B cell (primary cell): ENCODE measurements at regions not wholly inside any gene's neighbourhood (a gene's known extent, or its start where the extent isn't known, plus 50 kb on each side); places are given as distances from the start of the nearest gene placed in this dataset.

Experiments
- ATAC-seq: fragments of 200-7000 bp; cut with Tn5 transposase; one replicate; pipeline ENCODE4 v1.10.0; 2021; ENCODE audit warnings: low read depth, mild to moderate bottlenecking, moderate number of reproducible peaks, moderate library complexity
- CTCF ChIA-PET: fragments of 350-600 bp; sonication (Branson Sonifier 250); formaldehyde crosslinking; loops from one replicate; lab custom pipeline; 2021; ENCODE audit warnings: antibody characterized with exemption, inconsistent platforms; lab: Charles Lee
- POLR2A ChIA-PET: fragments of 350-600 bp; sonication (Branson Sonifier 250); formaldehyde crosslinking; loops from one replicate; lab custom pipeline; 2021; ENCODE audit warnings: antibody characterized with exemption; lab: Charles Lee
- DNase-seq: peaks from one replicate; pipeline ENCODE4 v3.0.0; 2013
- H2AFZ ChIP-seq: 2 replicates; pipeline ENCODE4 v1.6.1; 2012; ENCODE audit warnings: mild to moderate bottlenecking, low read depth, low read length; ENCODE audit not compliant: insufficient read depth, poor library complexity, severe bottlenecking
- H3K27ac ChIP-seq, 2 donors: 1 replicate in 1 of 2; 2 replicates in 1 of 2; pipeline ENCODE4 v1.5.1; 2012 to 2013; ENCODE audit warnings: low read length in 2 of 2, mild to moderate bottlenecking in 2 of 2, moderate library complexity in 1 of 2
- H3K27me3 ChIP-seq, 4 experiments: fragments of 200-600 bp in 1 of 4; sonication (generic) in 1 of 4; replicated peaks in 1 of 4; 1 replicate in 2 of 4; 2 replicates in 2 of 4; pipeline versions ENCODE4 v1.6.1 to v1.7.0; 2013 to 2016; ENCODE audit warnings: low read length in 3 of 4, mild to moderate bottlenecking in 2 of 4, mixed read lengths in 1 of 4, moderate library complexity in 1 of 4; ENCODE audit not compliant: insufficient read depth in 4 of 4, control insufficient read depth in 3 of 4; ENCODE audit errors: control extremely low read depth in 1 of 4
- H3K36me3 ChIP-seq, 2 experiments: replicated peaks in 1 of 2; 1 replicate in 1 of 2; 2 replicates in 1 of 2; pipeline versions ENCODE4 v1.6.1 to v1.7.1; 2013; ENCODE audit warnings: low read length in 1 of 2; ENCODE audit not compliant: insufficient read depth in 2 of 2, control insufficient read depth in 1 of 2; ENCODE audit errors: control extremely low read depth in 1 of 2, extremely low read depth in 1 of 2
- H3K4me1 ChIP-seq, 2 donors: fragments of 200-600 bp in 1 of 2; sonication (generic) in 1 of 2; 1 replicate in 1 of 2; 2 replicates in 1 of 2; pipeline versions ENCODE4 v1.5.1 to v1.6.1; 2013 to 2017; ENCODE audit warnings: low read length in 2 of 2; ENCODE audit not compliant: control insufficient read depth in 2 of 2, insufficient read depth in 2 of 2
- H3K4me2 ChIP-seq: replicated peaks from 2 replicates; pipeline ENCODE3; 2012; ENCODE audit warnings: mild to moderate bottlenecking, low read depth, low read length; ENCODE audit not compliant: poor library complexity, severe bottlenecking
- H3K4me3 ChIP-seq, 5 experiments: fragments of 200-600 bp in 1 of 5; sonication (generic) in 1 of 5; 1 replicate in 3 of 5; 2 replicates in 2 of 5; pipeline versions ENCODE4 v1.5.1 to v1.7.0; 2011 to 2016; ENCODE audit warnings: low read length in 4 of 5, mild to moderate bottlenecking in 4 of 5, low read depth in 2 of 5, control low read depth in 1 of 5, moderate library complexity in 1 of 5; ENCODE audit not compliant: insufficient read depth in 1 of 5; ENCODE audit errors: control extremely low read depth in 1 of 5, extremely low read depth in 1 of 5
- H3K79me2 ChIP-seq: fragments of 200-600 bp; sonication (generic); one replicate; pipeline ENCODE4 v1.6.0; 2016; ENCODE audit warnings: low read length; ENCODE audit not compliant: control insufficient read depth, insufficient read depth
- H3K9ac ChIP-seq: fragments of 200-600 bp; sonication (generic); 2 replicates; pipeline ENCODE4 v1.6.1; 2017; ENCODE audit warnings: mild to moderate bottlenecking, low read length, moderate library complexity
- H3K9me3 ChIP-seq, 3 donors: one replicate each; pipeline versions ENCODE4 v1.6.1 to v1.7.1; 2013; ENCODE audit warnings: low read length in 2 of 3; ENCODE audit not compliant: control insufficient read depth in 2 of 3, insufficient read depth in 1 of 3; ENCODE audit errors: control extremely low read depth in 1 of 3
- H4K20me1 ChIP-seq: 2 replicates; pipeline ENCODE4 v1.6.0; 2012; ENCODE audit warnings: mild to moderate bottlenecking, low read length; ENCODE audit not compliant: insufficient read depth, control insufficient read depth, poor library complexity, severe bottlenecking
- H3K27ac Mint-ChIP-seq: one replicate; pipeline ENCODE4 v1.8.0; 2021; ENCODE audit warnings: mixed read lengths
- H3K27me3 Mint-ChIP-seq: one replicate; pipeline ENCODE4 v1.8.0; 2021; ENCODE audit warnings: mixed read lengths
- H3K4me1 Mint-ChIP-seq: one replicate; pipeline ENCODE4 v1.8.0; 2021; ENCODE audit warnings: mixed read lengths
- H3K4me3 Mint-ChIP-seq: one replicate; pipeline ENCODE4 v1.8.0; 2021; ENCODE audit warnings: mixed read lengths
- H3K9me3 Mint-ChIP-seq: one replicate; pipeline ENCODE4 v1.8.0; 2022; ENCODE audit warnings: mixed read lengths; ENCODE audit not compliant: insufficient read depth
- EZH2 ChIP-seq: IDR thresholded peaks from 2 replicates; pipeline ENCODE4 v1.6.1; 2012; ENCODE audit warnings: borderline replicate concordance, low read depth, mild to moderate bottlenecking, moderate library complexity, low read length; ENCODE audit not compliant: insufficient read depth, poor library complexity, severe bottlenecking
- WGBS: methylation state at CpG from one replicate; pipeline ENCODE4 v1.1.5; 2013; ENCODE audit warnings: missing lambda C conversion rate; ENCODE audit not compliant: insufficient coverage; 5-methylcytosine and 5-hydroxymethylcytosine counted together
- intact Hi-C: fragments of 100-400 bp; cut with micrococcal nuclease; formaldehyde crosslinking; loops from one replicate; pipeline ENCODE4 v1.10.0; 2022
- TF ChIP-seq, protein P1 (sequence below): fragments of 200-600 bp; IDR thresholded peaks from one replicate; pipeline ENCODE4 v1.8.0; 2022; ENCODE audit warnings: antibody characterized with exemption, mild to moderate bottlenecking

DNA sequence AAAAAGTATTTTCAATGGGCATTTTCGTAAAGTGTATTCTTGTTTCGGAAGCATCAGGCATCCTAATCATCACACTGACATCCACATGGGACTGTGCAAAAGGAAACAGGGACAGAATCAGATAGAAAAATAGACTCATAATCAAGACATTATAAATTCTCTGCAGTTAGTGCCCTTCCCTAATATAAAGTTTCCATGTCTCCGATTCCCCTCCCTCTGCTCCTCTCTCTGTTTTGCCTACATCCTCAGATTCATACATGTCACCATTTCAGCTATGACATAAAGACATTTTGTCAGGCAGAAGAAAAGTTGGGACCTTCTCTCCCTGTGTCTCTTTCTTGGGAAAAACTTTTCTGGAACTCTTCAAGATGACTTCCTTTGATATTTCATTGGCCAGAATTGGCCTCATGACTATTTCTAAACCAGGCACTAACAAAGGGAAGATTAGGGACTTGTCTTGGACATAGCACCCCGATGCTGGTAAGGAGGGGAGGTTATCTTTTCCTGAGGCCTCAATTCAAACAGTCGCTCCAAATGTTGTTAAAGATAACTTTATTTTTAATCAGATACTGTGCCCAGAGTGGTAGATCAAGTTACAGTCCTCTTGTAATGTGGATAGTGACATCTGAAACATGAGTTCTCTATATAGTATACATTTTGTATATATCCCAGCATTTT, 212.1 kb upstream of the BTG1 start:
- ChIA-PET CTCF (no interaction called here), POLR2A (no interaction called here)
- Histone ChIP-seq H2AFZ (no peak overlapping the region), H3K27ac (no peak overlapping the region), H3K79me2 (peaks cover 7% of the 10 kb centered on the region), H3K4me1 (peaks cover 31 to 37% of the 10 kb centered on the region in 2 donors), H3K27me3 (no peaks in the 10 kb centered on the region), H3K9ac (no peak overlapping the region), H3K9me3 (peaks cover 0 to 3% (median 2%) of the 10 kb centered on the region in 3 donors), H3K4me2 (no peak overlapping the region), H3K36me3 (no peaks in the 10 kb centered on the region), H4K20me1 (no peaks in the 10 kb centered on the region), H3K4me3 (no peak overlapping the region)
- Mint-ChIP-seq H3K4me3 (no peak overlapping the region), H3K9me3 (peaks cover 2% of the 10 kb centered on the region), H3K27me3 (no peaks in the 10 kb centered on the region), H3K27ac (peak overlapping the region; percentile 18), H3K4me1 (peaks cover 67% of the 10 kb centered on the region)
- intact Hi-C loops: no loop called here
- WGBS: 100% methylated on average over 2 of the region's 5 CpGs
- TF ChIP-seq, protein P1, sequence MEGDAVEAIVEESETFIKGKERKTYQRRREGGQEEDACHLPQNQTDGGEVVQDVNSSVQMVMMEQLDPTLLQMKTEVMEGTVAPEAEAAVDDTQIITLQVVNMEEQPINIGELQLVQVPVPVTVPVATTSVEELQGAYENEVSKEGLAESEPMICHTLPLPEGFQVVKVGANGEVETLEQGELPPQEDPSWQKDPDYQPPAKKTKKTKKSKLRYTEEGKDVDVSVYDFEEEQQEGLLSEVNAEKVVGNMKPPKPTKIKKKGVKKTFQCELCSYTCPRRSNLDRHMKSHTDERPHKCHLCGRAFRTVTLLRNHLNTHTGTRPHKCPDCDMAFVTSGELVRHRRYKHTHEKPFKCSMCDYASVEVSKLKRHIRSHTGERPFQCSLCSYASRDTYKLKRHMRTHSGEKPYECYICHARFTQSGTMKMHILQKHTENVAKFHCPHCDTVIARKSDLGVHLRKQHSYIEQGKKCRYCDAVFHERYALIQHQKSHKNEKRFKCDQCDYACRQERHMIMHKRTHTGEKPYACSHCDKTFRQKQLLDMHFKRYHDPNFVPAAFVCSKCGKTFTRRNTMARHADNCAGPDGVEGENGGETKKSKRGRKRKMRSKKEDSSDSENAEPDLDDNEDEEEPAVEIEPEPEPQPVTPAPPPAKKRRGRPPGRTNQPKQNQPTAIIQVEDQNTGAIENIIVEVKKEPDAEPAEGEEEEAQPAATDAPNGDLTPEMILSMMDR: no peak
- TF ChIP-seq EZH2: no peak
- DNase-seq (no peak), ATAC-seq (no peak)

DNA sequence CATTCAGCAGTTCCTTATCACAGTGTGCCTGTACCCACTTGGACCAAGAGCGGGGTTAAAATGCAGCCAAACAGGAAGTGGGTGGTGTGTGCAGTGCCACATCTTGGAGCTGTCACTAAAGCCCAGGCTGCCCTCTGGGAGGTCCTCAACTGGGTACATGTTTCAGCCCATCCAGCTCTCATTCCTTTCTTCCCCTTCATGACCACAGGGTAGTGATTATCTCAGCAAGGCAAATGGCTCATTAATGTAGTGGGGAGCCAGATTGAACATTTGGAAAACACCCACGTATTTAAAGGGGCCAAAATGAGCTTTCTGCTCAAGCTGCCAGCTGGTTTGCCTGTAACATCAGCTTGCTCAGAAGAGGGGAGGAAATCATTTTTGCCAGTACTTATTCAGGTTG, 210.8 kb upstream of the BTG1 start:
- peak overlapping the region; percentile 18 for H3K4me3 Mint-ChIP-seq
- Histone ChIP-seq H3K36me3 (no peaks in the 10 kb centered on the region), H3K4me1 (peaks cover 20 to 24% of the 10 kb centered on the region in 2 donors), H3K27me3 (no peaks in the 10 kb centered on the region), H2AFZ (peak overlapping the region; percentile 57), H4K20me1 (no peaks in the 10 kb centered on the region), H3K79me2 (peaks cover 7% of the 10 kb centered on the region), H3K9me3 (peaks cover 0 to 3% (median 2%) of the 10 kb centered on the region in 3 donors), H3K27ac (no peak overlapping the region), H3K9ac (no peak overlapping the region), H3K4me3 (peak overlapping the region in 1 of 5 experiments; percentile 11), H3K4me2 (peak overlapping the region; percentile 39)
- peaks cover 4% of the 10 kb centered on the region for H3K9me3 Mint-ChIP-seq
- no peak overlapping the region for H3K27ac Mint-ChIP-seq
- intact Hi-C loops: no loop called here
- peaks cover 59% of the 10 kb centered on the region for H3K4me1 Mint-ChIP-seq
- DNase-seq: no peak
- no peaks in the 10 kb centered on the region for H3K27me3 Mint-ChIP-seq
- TF ChIP-seq, protein P1: no peak
- no peak for TF ChIP-seq EZH2
- 31% methylated on average over 2 of the region's 2 CpGs for WGBS
- ChIA-PET CTCF (interaction anchor here (0.6 kb wide), 1 partner anchor 22 kb away, joined by 3 read pairs; no protein-coding TSS in a partner anchor), POLR2A (interaction anchor here (0.6 kb wide), 1 partner anchor 215 kb away, joined by 3 read pairs; no protein-coding TSS in a partner anchor)
- no peak for ATAC-seq
